Neural progenitor cell (in vitro differentiated cells): ENCODE measurements at regions not wholly inside any gene's neighbourhood (a gene's known extent, or its start where the extent isn't known, plus 50 kb on each side); places are given as distances from the start of the nearest gene placed in this dataset.

Experiments used
- DNase-seq: peaks from one replicate; pipeline ENCODE4 v3.0.0-alpha.2; 2016; ENCODE audit warnings: low spot score
- H2AFZ ChIP-seq: fragments of 200-600 bp; sonication (generic); replicated peaks from 2 replicates; pipeline ENCODE4 v1.6.1; 2016; ENCODE audit warnings: antibody characterized with exemption
- H3F3A ChIP-seq: fragments of 200-600 bp; sonication (generic); 2 replicates; pipeline ENCODE4 v1.6.1; 2016; ENCODE audit warnings: antibody characterized with exemption, low read depth
- H3K27ac ChIP-seq: fragments of 200-600 bp; sonication (generic); 2 replicates; pipeline ENCODE4 v1.5.1; 2016; ENCODE audit warnings: mild to moderate bottlenecking
- H3K27me3 ChIP-seq: fragments of 200-600 bp; sonication (generic); 2 replicates; pipeline ENCODE4 v1.6.1; 2016; ENCODE audit warnings: mild to moderate bottlenecking, moderate library complexity
- H3K36me3 ChIP-seq: fragments of 200-600 bp; sonication (generic); 2 replicates; pipeline ENCODE4 v1.5.1; 2016
- H3K4me1 ChIP-seq: fragments of 200-600 bp; sonication (generic); 2 replicates; pipeline ENCODE4 v1.6.1; 2016; ENCODE audit warnings: mixed run types
- H3K4me2 ChIP-seq: fragments of 200-600 bp; sonication (generic); 2 replicates; pipeline ENCODE4 v1.6.1; 2016
- H3K4me3 ChIP-seq: fragments of 200-600 bp; sonication (generic); 2 replicates; pipeline ENCODE4 v1.5.1; 2016
- H3K79me2 ChIP-seq: fragments of 200-600 bp; sonication (generic); 2 replicates; pipeline ENCODE4 v1.6.1; 2016; ENCODE audit warnings: low read depth
- H3K9ac ChIP-seq: fragments of 200-600 bp; sonication (generic); 2 replicates; pipeline ENCODE4 v1.6.1; 2016
- H3K9me3 ChIP-seq: fragments of 200-600 bp; sonication (generic); 2 replicates; pipeline ENCODE4 v1.5.1; 2016; ENCODE audit warnings: low read depth
- H4K20me1 ChIP-seq: fragments of 200-600 bp; sonication (generic); 2 replicates; pipeline ENCODE4 v1.6.1; 2016; ENCODE audit warnings: low read depth
- H3K27ac Mint-ChIP-seq: 3 replicates; pipeline ENCODE4 v1.8.0; 2021; ENCODE audit warnings: mixed read lengths
- H3K27me3 Mint-ChIP-seq: 2 replicates; pipeline ENCODE4 v1.8.0; 2022; ENCODE audit warnings: low read depth, mild to moderate bottlenecking, inconsistent platforms, moderate library complexity, mixed read lengths; ENCODE audit not compliant: insufficient read depth
- H3K36me3 Mint-ChIP-seq: 3 replicates; pipeline ENCODE4 v1.8.0; 2021; ENCODE audit warnings: mixed read lengths
- H3K4me1 Mint-ChIP-seq: 3 replicates; pipeline ENCODE4 v1.8.0; 2021; ENCODE audit warnings: mixed read lengths
- H3K4me3 Mint-ChIP-seq: 3 replicates; pipeline ENCODE4 v1.8.0; 2021; ENCODE audit warnings: mild to moderate bottlenecking, moderate library complexity, mixed read lengths
- H3K9me3 Mint-ChIP-seq: 3 replicates; pipeline ENCODE4 v1.8.0; 2020; ENCODE audit warnings: mixed read lengths
- EZH2 ChIP-seq: fragments of 200-600 bp; sonication (generic); IDR thresholded peaks from 2 replicates; pipeline ENCODE4 v1.6.1; 2017; ENCODE audit warnings: antibody characterized with exemption, mild to moderate bottlenecking, moderate library complexity
- EZH2phosphoT487 ChIP-seq: fragments of 200-600 bp; sonication (generic); IDR thresholded peaks from 2 replicates; pipeline ENCODE4 v1.6.1; 2017; ENCODE audit warnings: antibody characterized with exemption
- TF ChIP-seq, protein P1 (sequence below): fragments of 200-600 bp; sonication (generic); IDR thresholded peaks from 2 replicates; pipeline ENCODE4 v1.5.1; 2017; ENCODE audit warnings: antibody characterized with exemption, mild to moderate bottlenecking

- DNase-seq: no peak
- TF ChIP-seq EZH2 (no peak), EZH2phosphoT487 (no peak)
- TF ChIP-seq, protein P1, sequence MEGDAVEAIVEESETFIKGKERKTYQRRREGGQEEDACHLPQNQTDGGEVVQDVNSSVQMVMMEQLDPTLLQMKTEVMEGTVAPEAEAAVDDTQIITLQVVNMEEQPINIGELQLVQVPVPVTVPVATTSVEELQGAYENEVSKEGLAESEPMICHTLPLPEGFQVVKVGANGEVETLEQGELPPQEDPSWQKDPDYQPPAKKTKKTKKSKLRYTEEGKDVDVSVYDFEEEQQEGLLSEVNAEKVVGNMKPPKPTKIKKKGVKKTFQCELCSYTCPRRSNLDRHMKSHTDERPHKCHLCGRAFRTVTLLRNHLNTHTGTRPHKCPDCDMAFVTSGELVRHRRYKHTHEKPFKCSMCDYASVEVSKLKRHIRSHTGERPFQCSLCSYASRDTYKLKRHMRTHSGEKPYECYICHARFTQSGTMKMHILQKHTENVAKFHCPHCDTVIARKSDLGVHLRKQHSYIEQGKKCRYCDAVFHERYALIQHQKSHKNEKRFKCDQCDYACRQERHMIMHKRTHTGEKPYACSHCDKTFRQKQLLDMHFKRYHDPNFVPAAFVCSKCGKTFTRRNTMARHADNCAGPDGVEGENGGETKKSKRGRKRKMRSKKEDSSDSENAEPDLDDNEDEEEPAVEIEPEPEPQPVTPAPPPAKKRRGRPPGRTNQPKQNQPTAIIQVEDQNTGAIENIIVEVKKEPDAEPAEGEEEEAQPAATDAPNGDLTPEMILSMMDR: no peak
- Histone ChIP-seq H4K20me1 (no peaks in the 10 kb centered on the region), H3K4me2 (no peak overlapping the region), H2AFZ (no peak overlapping the region), H3K9me3 (no peaks in the 10 kb centered on the region), H3K4me1 (no peaks in the 10 kb centered on the region), H3K9ac (no peak overlapping the region), H3K79me2 (no peaks in the 10 kb centered on the region), H3K4me3 (no peak overlapping the region), H3K27ac (no peak overlapping the region), H3K36me3 (no peaks in the 10 kb centered on the region), H3K27me3 (no peaks in the 10 kb centered on the region), H3F3A (no peaks in the 10 kb centered on the region)
- no peaks in the 10 kb centered on the region for H3K27me3 Mint-ChIP-seq
- H3K9me3 Mint-ChIP-seq: no peaks in the 10 kb centered on the region
- H3K27ac Mint-ChIP-seq: no peak overlapping the region
- no peak overlapping the region for H3K4me3 Mint-ChIP-seq
- H3K4me1 Mint-ChIP-seq: no peaks in the 10 kb centered on the region
- no peaks in the 10 kb centered on the region for H3K36me3 Mint-ChIP-seq
Observed at GRCh38 chr4:18953613-18954012, 932.1 kb upstream of the LCORL start.

DNA sequence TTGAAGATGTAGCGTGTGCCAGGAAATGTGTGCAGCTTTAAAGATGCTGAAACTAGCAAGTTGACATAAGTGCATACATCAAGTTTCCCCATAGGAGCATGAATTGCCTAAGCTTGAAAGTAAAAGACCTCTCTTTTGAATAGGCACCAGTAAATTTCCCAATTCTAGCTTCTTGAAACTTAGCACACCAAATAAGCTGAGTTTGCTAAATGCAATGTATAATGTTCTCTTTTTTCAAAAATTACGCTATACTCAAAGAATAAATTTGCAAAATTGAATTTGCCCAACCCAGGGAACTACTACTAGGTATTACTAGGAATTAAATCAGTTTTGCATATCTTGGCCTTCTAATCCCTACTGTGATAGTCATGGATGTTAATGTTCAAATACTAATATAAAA, 923.9 kb upstream of the LCORL start:
- H2AFZ ChIP-seq: no peak overlapping the region

DNA sequence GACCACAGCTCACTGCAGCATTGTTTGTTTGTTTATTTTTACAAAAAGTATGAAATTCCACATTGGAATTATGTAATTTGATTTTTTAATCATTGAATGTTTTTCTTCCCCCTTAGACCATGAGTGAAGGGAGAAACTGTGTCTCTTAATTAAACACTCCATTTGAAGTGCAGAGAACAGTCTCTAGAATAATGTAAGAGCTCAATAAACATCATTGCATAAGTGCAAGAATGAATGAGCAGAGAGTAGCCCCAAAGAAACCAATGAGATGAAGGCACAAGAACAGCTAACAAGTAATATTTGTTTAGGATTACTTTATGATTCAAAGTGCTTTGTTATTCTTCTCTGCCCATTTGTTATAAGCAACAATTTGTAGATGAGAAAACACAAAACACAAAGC, 921.3 kb upstream of the LCORL start:
- Histone ChIP-seq H2AFZ (no peak overlapping the region), H4K20me1 (no peaks in the 10 kb centered on the region), H3K36me3 (no peaks in the 10 kb centered on the region), H3K79me2 (no peaks in the 10 kb centered on the region), H3K9ac (no peak overlapping the region), H3K9me3 (no peaks in the 10 kb centered on the region), H3K4me2 (no peak overlapping the region), H3K4me3 (no peak overlapping the region), H3K27me3 (no peaks in the 10 kb centered on the region), H3K27ac (no peak overlapping the region), H3F3A (no peaks in the 10 kb centered on the region), H3K4me1 (no peaks in the 10 kb centered on the region)
- Mint-ChIP-seq H3K9me3 (peaks cover 12% of the 10 kb centered on the region), H3K27me3 (no peaks in the 10 kb centered on the region), H3K4me1 (peaks cover 17% of the 10 kb centered on the region), H3K36me3 (no peaks in the 10 kb centered on the region), H3K27ac (no peak overlapping the region), H3K4me3 (no peak overlapping the region)
- TF ChIP-seq EZH2phosphoT487 (no peak), EZH2 (no peak)
- TF ChIP-seq, protein P1: no peak
- DNase-seq: no peak

More for the DNA sequence above, 923.9 kb upstream of the LCORL start:
- Histone ChIP-seq H3K9ac (no peak overlapping the region), H3K4me1 (no peaks in the 10 kb centered on the region), H3K9me3 (no peaks in the 10 kb centered on the region), H3K4me3 (no peak overlapping the region), H3K36me3 (no peaks in the 10 kb centered on the region), H3K27ac (no peak overlapping the region), H3K79me2 (no peaks in the 10 kb centered on the region), H4K20me1 (no peaks in the 10 kb centered on the region), H3F3A (no peaks in the 10 kb centered on the region), H3K27me3 (no peaks in the 10 kb centered on the region), H3K4me2 (no peak overlapping the region)
- Mint-ChIP-seq H3K4me1 (no peaks in the 10 kb centered on the region), H3K9me3 (peaks cover 9% of the 10 kb centered on the region), H3K27ac (no peak overlapping the region), H3K27me3 (no peaks in the 10 kb centered on the region), H3K4me3 (no peak overlapping the region), H3K36me3 (no peaks in the 10 kb centered on the region)
- TF ChIP-seq EZH2phosphoT487: no peak
- TF ChIP-seq EZH2: no peak
- TF ChIP-seq, protein P1: no peak
- no peak for DNase-seq
